ENCODE measurements at regions not wholly inside any gene's neighbourhood (a gene's known extent, or its start where the extent isn't known, plus 50 kb on each side); places are given as distances from the start of the nearest gene placed in this dataset.

- no peak for TF ChIP-seq POLR2A (IDR thresholded peaks at IDR 0.05)
- no peak for TF ChIP-seq CTCF (IDR thresholded peaks at IDR 0.05)
These were observed 96.0 kb upstream of the TMEM168 start for GRCh38 chr7:112886208-112886607.

Data from stomach (tissue), 4 donors.